ENCODE measurements at regions not wholly inside any gene's neighbourhood (a gene's known extent, or its start where the extent isn't known, plus 50 kb on each side); places are given as distances from the start of the nearest gene placed in this dataset.

GRCh38 chr3:18780959-18781358 lies 355.8 kb upstream of the SATB1 start (continued):
- TF ChIP-seq, protein P1, sequence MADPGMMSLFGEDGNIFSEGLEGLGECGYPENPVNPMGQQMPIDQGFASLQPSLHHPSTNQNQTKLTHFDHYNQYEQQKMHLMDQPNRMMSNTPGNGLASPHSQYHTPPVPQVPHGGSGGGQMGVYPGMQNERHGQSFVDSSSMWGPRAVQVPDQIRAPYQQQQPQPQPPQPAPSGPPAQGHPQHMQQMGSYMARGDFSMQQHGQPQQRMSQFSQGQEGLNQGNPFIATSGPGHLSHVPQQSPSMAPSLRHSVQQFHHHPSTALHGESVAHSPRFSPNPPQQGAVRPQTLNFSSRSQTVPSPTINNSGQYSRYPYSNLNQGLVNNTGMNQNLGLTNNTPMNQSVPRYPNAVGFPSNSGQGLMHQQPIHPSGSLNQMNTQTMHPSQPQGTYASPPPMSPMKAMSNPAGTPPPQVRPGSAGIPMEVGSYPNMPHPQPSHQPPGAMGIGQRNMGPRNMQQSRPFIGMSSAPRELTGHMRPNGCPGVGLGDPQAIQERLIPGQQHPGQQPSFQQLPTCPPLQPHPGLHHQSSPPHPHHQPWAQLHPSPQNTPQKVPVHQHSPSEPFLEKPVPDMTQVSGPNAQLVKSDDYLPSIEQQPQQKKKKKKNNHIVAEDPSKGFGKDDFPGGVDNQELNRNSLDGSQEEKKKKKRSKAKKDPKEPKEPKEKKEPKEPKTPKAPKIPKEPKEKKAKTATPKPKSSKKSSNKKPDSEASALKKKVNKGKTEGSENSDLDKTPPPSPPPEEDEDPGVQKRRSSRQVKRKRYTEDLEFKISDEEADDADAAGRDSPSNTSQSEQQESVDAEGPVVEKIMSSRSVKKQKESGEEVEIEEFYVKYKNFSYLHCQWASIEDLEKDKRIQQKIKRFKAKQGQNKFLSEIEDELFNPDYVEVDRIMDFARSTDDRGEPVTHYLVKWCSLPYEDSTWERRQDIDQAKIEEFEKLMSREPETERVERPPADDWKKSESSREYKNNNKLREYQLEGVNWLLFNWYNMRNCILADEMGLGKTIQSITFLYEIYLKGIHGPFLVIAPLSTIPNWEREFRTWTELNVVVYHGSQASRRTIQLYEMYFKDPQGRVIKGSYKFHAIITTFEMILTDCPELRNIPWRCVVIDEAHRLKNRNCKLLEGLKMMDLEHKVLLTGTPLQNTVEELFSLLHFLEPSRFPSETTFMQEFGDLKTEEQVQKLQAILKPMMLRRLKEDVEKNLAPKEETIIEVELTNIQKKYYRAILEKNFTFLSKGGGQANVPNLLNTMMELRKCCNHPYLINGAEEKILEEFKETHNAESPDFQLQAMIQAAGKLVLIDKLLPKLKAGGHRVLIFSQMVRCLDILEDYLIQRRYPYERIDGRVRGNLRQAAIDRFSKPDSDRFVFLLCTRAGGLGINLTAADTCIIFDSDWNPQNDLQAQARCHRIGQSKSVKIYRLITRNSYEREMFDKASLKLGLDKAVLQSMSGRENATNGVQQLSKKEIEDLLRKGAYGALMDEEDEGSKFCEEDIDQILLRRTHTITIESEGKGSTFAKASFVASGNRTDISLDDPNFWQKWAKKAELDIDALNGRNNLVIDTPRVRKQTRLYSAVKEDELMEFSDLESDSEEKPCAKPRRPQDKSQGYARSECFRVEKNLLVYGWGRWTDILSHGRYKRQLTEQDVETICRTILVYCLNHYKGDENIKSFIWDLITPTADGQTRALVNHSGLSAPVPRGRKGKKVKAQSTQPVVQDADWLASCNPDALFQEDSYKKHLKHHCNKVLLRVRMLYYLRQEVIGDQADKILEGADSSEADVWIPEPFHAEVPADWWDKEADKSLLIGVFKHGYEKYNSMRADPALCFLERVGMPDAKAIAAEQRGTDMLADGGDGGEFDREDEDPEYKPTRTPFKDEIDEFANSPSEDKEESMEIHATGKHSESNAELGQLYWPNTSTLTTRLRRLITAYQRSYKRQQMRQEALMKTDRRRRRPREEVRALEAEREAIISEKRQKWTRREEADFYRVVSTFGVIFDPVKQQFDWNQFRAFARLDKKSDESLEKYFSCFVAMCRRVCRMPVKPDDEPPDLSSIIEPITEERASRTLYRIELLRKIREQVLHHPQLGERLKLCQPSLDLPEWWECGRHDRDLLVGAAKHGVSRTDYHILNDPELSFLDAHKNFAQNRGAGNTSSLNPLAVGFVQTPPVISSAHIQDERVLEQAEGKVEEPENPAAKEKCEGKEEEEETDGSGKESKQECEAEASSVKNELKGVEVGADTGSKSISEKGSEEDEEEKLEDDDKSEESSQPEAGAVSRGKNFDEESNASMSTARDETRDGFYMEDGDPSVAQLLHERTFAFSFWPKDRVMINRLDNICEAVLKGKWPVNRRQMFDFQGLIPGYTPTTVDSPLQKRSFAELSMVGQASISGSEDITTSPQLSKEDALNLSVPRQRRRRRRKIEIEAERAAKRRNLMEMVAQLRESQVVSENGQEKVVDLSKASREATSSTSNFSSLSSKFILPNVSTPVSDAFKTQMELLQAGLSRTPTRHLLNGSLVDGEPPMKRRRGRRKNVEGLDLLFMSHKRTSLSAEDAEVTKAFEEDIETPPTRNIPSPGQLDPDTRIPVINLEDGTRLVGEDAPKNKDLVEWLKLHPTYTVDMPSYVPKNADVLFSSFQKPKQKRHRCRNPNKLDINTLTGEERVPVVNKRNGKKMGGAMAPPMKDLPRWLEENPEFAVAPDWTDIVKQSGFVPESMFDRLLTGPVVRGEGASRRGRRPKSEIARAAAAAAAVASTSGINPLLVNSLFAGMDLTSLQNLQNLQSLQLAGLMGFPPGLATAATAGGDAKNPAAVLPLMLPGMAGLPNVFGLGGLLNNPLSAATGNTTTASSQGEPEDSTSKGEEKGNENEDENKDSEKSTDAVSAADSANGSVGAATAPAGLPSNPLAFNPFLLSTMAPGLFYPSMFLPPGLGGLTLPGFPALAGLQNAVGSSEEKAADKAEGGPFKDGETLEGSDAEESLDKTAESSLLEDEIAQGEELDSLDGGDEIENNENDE (IDR thresholded peaks at IDR 0.05; ENCODE audit: insufficient replicate concordance, low read length): no peak
- TF ChIP-seq TAF1 (IDR thresholded peaks at IDR 0.05; ENCODE audit: low read depth, low read length) (no peak), EP300 (IDR thresholded peaks at IDR 0.05; ENCODE audit: borderline replicate concordance in 1 of 2, low read depth in 2 of 2, low read length in 2 of 2) (no peak), SP4 (IDR thresholded peaks at IDR 0.05; ENCODE audit: low read length) (no peak), NRF1 (IDR thresholded peaks at IDR 0.05; ENCODE audit: low read depth, low read length) (no peak), SP1 (IDR thresholded peaks at IDR 0.05; ENCODE audit: low read depth, low read length) (no peak)

All from H1 (cell line).